HG02852 (cell line): ENCODE measurements at regions not wholly inside any gene's neighbourhood (a gene's known extent, or its start where the extent isn't known, plus 50 kb on each side); places are given as distances from the start of the nearest gene placed in this dataset.

Experiments used
- ATAC-seq: cut with Tn5 transposase; IDR thresholded peaks from one replicate; pipeline ENCODE4 v1.9.1; 2021; ENCODE audit warnings: mild to moderate bottlenecking, moderate library complexity; ENCODE audit not compliant: unreplicated experiment

DNA sequence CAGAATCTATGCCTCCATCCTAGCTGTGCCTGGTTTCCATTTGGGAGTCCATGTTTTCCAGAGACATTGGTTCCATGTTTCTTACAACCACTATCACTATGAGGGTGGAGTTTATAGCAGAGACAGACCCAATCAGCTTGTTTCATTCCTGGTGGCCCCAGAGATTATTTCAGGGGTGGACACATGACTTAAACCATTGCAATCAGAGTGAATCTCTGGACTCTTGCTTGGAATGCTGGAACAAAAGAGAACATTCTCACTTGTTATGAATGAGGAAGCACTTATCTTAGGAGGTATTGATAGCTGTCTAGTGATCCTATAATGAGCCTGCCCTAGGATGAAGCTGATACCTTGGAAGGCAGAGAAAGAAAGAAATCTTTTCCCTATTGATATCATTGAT, 250.3 kb downstream of the ATG4C start:
- ATAC-seq = no peak

- ATAC-seq = no peak
Observed at GRCh38 chr1:63038586-63038985, 254.7 kb downstream of the ATG4C start.

- no peak for ATAC-seq
Observed at GRCh38 chr1:63041660-63042059, 257.7 kb downstream of the ATG4C start.

GRCh38 chr1:63042278-63042677, 258.3 kb downstream of the ATG4C start:
- ATAC-seq = no peak

DNA sequence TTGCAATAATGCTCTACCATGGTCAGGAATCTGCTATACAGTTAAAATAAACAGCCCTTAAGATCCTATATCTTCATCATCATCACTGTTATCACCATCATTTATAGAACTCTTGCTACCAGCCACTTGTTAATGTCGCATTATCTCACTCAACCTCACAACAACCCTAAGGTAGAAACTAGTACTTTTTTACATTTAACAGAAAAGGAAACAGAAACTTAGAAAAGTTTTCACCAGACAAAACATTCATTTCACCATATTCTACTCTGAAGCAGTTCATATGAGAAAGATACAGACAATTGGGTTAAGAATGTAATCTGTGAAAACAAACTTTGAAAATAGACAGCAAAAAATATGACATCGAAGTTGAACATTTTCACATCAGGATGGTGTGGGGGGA, 262.6 kb downstream of the ATG4C start:
- ATAC-seq = no peak

- ATAC-seq = no peak
Observed at GRCh38 chr1:63049135-63049534, 265.2 kb downstream of the ATG4C start.

- ATAC-seq = no peak
Observed at GRCh38 chr1:63051356-63051755, 267.4 kb downstream of the ATG4C start.

GRCh38 chr1:63051886-63052285, 268.0 kb downstream of the ATG4C start:
- no peak for ATAC-seq

GRCh38 chr1:63054184-63054583, 268.2 kb upstream of the FOXD3 start:
- ATAC-seq = no peak

GRCh38 chr1:63063367-63063766, 259.0 kb upstream of the FOXD3 start:
- no peak for ATAC-seq

DNA sequence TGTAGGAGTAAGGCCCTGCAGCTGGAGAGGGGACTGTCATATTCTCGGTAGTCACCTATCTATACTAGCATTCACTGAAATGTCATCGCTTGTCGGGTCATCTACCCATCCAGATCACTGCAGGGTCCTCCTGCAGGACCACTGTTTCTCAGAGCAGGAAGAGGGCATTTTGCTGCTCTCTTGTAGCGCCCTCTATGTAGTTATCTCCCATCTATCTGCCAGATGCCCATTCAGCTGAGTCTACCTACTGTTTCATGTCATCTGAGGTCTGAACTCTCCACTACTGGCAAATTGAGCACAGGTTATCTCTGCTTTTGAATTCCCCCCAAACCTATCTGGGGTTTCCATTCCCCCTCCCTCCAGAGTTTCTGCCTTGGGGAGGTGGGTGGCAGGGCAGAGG, 258.2 kb upstream of the FOXD3 start:
- ATAC-seq = no peak

DNA sequence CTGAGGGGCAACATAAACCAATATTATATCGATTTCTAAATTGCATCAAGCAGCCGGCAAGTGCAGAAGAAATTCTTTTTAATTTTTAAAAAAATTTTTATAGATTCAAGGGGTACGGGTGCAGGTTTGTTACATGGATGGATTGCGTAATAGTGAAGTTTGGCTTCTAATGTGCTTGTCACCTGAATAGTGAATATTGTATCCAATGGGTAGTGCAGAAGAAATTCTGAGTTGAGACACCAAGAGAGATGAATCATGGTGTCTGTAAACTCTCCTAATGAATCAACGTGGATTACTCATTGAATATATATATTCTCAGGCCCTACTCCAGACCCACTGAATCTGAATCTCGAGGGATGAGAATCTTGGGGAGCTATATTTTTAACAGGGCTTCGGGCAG, 253.7 kb upstream of the FOXD3 start:
- no peak for ATAC-seq

- no peak for ATAC-seq
Observed at GRCh38 chr1:63069214-63069613, 253.2 kb upstream of the FOXD3 start.

- no peak for ATAC-seq
Observed at GRCh38 chr1:63073309-63074306, 248.8 kb upstream of the FOXD3 start.

- ATAC-seq = no peak
Observed at GRCh38 chr1:63074321-63074720, 248.0 kb upstream of the FOXD3 start.

- no peak for ATAC-seq
Observed at GRCh38 chr1:63082766-63083165, 239.6 kb upstream of the FOXD3 start.

- ATAC-seq = no peak
Observed at GRCh38 chr1:63087966-63088365, 234.4 kb upstream of the FOXD3 start.

GRCh38 chr1:63099188-63099587, 223.2 kb upstream of the FOXD3 start:
- ATAC-seq = no peak

GRCh38 chr1:63101336-63101735, 221.0 kb upstream of the FOXD3 start:
- no peak for ATAC-seq

- ATAC-seq = no peak
Observed at GRCh38 chr1:63103682-63104081, 218.7 kb upstream of the FOXD3 start.

GRCh38 chr1:63107066-63107465, 215.3 kb upstream of the FOXD3 start:
- no peak for ATAC-seq

DNA sequence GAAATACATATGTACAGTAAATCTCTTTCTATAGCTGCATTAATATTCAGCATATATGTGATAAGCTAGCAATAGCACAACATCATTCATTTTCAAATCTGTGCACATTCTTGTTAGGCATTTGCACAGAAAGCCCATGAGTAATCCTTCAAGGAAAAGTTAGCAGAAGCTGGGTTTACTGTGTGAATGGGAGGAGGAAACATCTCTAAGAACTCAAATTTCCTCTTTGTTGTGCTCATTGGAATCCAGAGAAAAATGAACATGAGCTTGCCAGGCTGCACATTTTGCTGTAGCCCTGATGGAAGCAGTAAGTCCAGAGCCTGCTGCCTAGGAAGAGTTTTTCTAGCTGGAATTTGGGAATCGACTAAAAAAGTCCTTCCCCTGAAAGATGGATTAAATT, 214.2 kb upstream of the FOXD3 start:
- ATAC-seq = no peak
